H1 (cell line): ENCODE measurements at regions not wholly inside any gene's neighbourhood (a gene's known extent, or its start where the extent isn't known, plus 50 kb on each side); places are given as distances from the start of the nearest gene placed in this dataset.

Source experiments
- BACH1 ChIP-seq: IDR thresholded peaks from 2 replicates; pipeline ENCODE4 v1.6.1; 2012; ENCODE audit warnings: low read length, improper control_type of control experiment
- GABPA ChIP-seq: IDR thresholded peaks from 2 replicates; pipeline ENCODE4 v1.6.1; 2011; ENCODE audit warnings: mild to moderate bottlenecking, low read length, moderate library complexity, borderline replicate concordance; ENCODE audit not compliant: insufficient read depth
- HDAC2 ChIP-seq, 2 experiments: fragments of 300-600 bp in 1 of 2; sonication (generic) in 1 of 2; IDR thresholded peaks; 2 replicates each; pipeline ENCODE4 v1.6.1; 2011 to 2012; ENCODE audit warnings: low read depth in 2 of 2, low read length in 2 of 2, mild to moderate bottlenecking in 2 of 2, moderate library complexity in 2 of 2, borderline replicate concordance in 1 of 2, inconsistent platforms in 1 of 2
- SAP30 ChIP-seq: fragments of 300-600 bp; sonication (generic); IDR thresholded peaks from 2 replicates; pipeline ENCODE4 v1.7.1; 2012; ENCODE audit warnings: low read length, moderate library complexity, mild to moderate bottlenecking, inconsistent platforms; ENCODE audit not compliant: insufficient read depth, insufficient replicate concordance
- SIRT6 ChIP-seq: IDR thresholded peaks from one replicate; pipeline ENCODE4 v1.7.1; 2012; ENCODE audit warnings: low read length, inconsistent platforms
- TCF12 ChIP-seq: IDR thresholded peaks from 2 replicates; pipeline ENCODE4 v1.6.1; 2011; ENCODE audit warnings: low read depth, mild to moderate bottlenecking, low read length

- TF ChIP-seq BACH1: no peak
- no peak for TF ChIP-seq GABPA
- TF ChIP-seq HDAC2 (IDR thresholded peaks at IDR 0.05; ENCODE audit: borderline replicate concordance in 1 of 2, low read depth in 2 of 2, low read length in 2 of 2): no peak
- TF ChIP-seq TCF12: no peak
- no peak for TF ChIP-seq SAP30
- TF ChIP-seq SIRT6: no peak
- TF ChIP-seq, all 59 proteins: peak for 0
Observed at GRCh38 chr18:75121266-75121665, 87.7 kb downstream of the PTGR3 start (continued).
